ENCODE measurements at regions not wholly inside any gene's neighbourhood (a gene's known extent, or its start where the extent isn't known, plus 50 kb on each side); places are given as distances from the start of the nearest gene placed in this dataset.

DNA sequence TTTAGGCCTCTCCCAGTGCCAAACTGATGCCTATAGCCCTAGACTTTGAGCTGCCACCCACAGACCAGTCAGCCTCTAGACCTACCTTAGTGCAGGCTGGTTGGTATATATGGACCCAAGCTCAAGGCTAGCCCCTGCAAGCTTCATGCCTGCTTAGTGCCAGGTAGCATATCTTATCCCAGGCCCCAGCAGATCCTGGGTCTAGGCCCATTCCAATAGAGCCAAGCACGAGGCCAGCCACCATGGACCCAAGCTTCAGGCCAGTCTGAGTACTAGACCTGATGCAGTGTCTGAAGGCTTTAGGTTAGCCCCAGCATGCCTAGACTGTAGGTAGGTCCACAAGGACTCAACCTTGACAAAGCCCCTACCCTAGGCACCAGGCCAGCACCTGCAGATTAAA lies 1081.7 kb downstream of the JRKL start:
- TF ChIP-seq CTCF (IDR thresholded peaks at IDR 0.05; ENCODE audit: low read length) (no peak), EZH2 (IDR thresholded peaks at IDR 0.05; ENCODE audit: borderline replicate concordance, low read length) (no peak)
